Glutamatergic neuron (in vitro differentiated cells): ENCODE measurements at regions not wholly inside any gene's neighbourhood (a gene's known extent, or its start where the extent isn't known, plus 50 kb on each side); places are given as distances from the start of the nearest gene placed in this dataset.

Source experiments
- DNase-seq: peaks from one replicate; pipeline ENCODE4 v3.0.0; 2022
- H3K27ac Mint-ChIP-seq: one replicate; pipeline ENCODE4 v1.8.0; 2020; ENCODE audit warnings: mild to moderate bottlenecking, mixed read lengths, inconsistent platforms; ENCODE audit not compliant: unreplicated experiment
- H3K27me3 Mint-ChIP-seq: one replicate; pipeline ENCODE4 v1.8.0; 2020; ENCODE audit warnings: mild to moderate bottlenecking, moderate library complexity, mixed read lengths, inconsistent platforms; ENCODE audit not compliant: unreplicated experiment
- H3K36me3 Mint-ChIP-seq: one replicate; pipeline ENCODE4 v1.8.0; 2020; ENCODE audit warnings: mild to moderate bottlenecking, mixed read lengths, inconsistent platforms; ENCODE audit not compliant: unreplicated experiment
- H3K4me1 Mint-ChIP-seq: one replicate; pipeline ENCODE4 v1.8.0; 2020; ENCODE audit warnings: mild to moderate bottlenecking, low read depth, mixed read lengths, inconsistent platforms; ENCODE audit not compliant: unreplicated experiment
- H3K4me3 Mint-ChIP-seq: one replicate; pipeline ENCODE4 v1.8.0; 2020; ENCODE audit warnings: mild to moderate bottlenecking, mixed read lengths, inconsistent platforms; ENCODE audit not compliant: unreplicated experiment
- H3K9me3 Mint-ChIP-seq: one replicate; pipeline ENCODE4 v1.8.0; 2020; ENCODE audit warnings: mild to moderate bottlenecking, moderate library complexity, mixed read lengths, inconsistent platforms; ENCODE audit not compliant: unreplicated experiment
- TF ChIP-seq, protein P1 (sequence below): fragments of 200-600 bp; sonication (generic); IDR thresholded peaks from one replicate; pipeline ENCODE4 v1.5.0; 2021; ENCODE audit not compliant: partially characterized antibody, unreplicated experiment

DNA sequence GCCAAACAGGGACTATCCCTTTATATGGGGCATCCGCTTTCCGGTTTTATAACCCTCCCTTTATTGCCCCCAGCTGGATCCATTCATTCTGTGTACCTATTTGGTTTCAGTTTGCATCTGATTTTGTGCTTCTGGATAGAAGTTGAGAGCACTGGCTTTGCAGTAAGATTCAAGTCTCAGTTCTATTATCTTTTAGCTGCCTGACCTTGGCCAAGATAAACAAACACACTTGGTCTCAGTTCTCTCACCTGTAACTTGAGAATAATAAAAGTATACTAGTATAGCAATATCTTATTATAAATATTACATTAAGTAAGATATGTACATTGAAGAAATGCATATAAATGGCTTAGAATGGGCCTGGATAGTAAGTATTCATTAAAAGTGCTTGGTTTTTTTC is 182.4 kb upstream of the TSHZ2 start:
- H3K4me1 Mint-ChIP-seq: no peaks in the 10 kb centered on the region
- no peaks in the 10 kb centered on the region for H3K9me3 Mint-ChIP-seq
- no peaks in the 10 kb centered on the region for H3K27me3 Mint-ChIP-seq
- no peaks in the 10 kb centered on the region for H3K36me3 Mint-ChIP-seq
- no peak overlapping the region for H3K4me3 Mint-ChIP-seq
- no peak for DNase-seq
- TF ChIP-seq, protein P1, sequence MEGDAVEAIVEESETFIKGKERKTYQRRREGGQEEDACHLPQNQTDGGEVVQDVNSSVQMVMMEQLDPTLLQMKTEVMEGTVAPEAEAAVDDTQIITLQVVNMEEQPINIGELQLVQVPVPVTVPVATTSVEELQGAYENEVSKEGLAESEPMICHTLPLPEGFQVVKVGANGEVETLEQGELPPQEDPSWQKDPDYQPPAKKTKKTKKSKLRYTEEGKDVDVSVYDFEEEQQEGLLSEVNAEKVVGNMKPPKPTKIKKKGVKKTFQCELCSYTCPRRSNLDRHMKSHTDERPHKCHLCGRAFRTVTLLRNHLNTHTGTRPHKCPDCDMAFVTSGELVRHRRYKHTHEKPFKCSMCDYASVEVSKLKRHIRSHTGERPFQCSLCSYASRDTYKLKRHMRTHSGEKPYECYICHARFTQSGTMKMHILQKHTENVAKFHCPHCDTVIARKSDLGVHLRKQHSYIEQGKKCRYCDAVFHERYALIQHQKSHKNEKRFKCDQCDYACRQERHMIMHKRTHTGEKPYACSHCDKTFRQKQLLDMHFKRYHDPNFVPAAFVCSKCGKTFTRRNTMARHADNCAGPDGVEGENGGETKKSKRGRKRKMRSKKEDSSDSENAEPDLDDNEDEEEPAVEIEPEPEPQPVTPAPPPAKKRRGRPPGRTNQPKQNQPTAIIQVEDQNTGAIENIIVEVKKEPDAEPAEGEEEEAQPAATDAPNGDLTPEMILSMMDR: no peak
- H3K27ac Mint-ChIP-seq: no peak overlapping the region

DNA sequence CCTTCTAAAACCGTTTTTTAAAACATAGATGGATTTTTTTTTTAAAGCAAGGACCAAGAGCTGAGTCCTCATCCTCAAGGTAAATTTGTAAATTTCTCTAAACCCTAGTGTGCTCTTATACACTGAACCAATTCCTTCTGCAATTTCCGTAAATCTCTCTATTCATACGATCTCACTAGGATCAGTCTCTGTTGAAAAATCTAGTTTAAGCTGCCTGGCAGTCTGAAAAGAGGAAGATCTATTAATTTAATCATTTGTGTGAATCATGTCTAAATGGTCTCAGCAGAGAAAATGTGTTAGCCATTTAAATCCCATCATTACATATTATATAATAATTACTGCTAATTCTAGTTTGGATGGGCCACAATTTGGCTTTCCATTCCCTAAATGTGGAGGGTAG is 184.2 kb upstream of the TSHZ2 start:
- no peak overlapping the region for H3K4me3 Mint-ChIP-seq
- H3K27ac Mint-ChIP-seq: no peak overlapping the region
- no peaks in the 10 kb centered on the region for H3K4me1 Mint-ChIP-seq
- no peaks in the 10 kb centered on the region for H3K36me3 Mint-ChIP-seq
- H3K27me3 Mint-ChIP-seq: no peaks in the 10 kb centered on the region
- DNase-seq: no peak
- TF ChIP-seq, protein P1: no peak
- no peaks in the 10 kb centered on the region for H3K9me3 Mint-ChIP-seq

GRCh38 chr20:52787216-52787615 is 184.9 kb upstream of the TSHZ2 start:
- TF ChIP-seq, protein P1: no peak
- H3K4me3 Mint-ChIP-seq: no peak overlapping the region
- no peaks in the 10 kb centered on the region for H3K9me3 Mint-ChIP-seq
- no peaks in the 10 kb centered on the region for H3K36me3 Mint-ChIP-seq
- H3K27me3 Mint-ChIP-seq: no peaks in the 10 kb centered on the region
- no peaks in the 10 kb centered on the region for H3K4me1 Mint-ChIP-seq
- DNase-seq: no peak
- H3K27ac Mint-ChIP-seq: no peak overlapping the region

GRCh38 chr20:52785679-52786078 is 186.5 kb upstream of the TSHZ2 start:
- Mint-ChIP-seq H3K36me3 (no peaks in the 10 kb centered on the region), H3K27ac (no peak overlapping the region), H3K9me3 (no peaks in the 10 kb centered on the region), H3K27me3 (no peaks in the 10 kb centered on the region), H3K4me1 (no peaks in the 10 kb centered on the region), H3K4me3 (no peak overlapping the region)
- TF ChIP-seq, protein P1: no peak
- no peak for DNase-seq

DNA sequence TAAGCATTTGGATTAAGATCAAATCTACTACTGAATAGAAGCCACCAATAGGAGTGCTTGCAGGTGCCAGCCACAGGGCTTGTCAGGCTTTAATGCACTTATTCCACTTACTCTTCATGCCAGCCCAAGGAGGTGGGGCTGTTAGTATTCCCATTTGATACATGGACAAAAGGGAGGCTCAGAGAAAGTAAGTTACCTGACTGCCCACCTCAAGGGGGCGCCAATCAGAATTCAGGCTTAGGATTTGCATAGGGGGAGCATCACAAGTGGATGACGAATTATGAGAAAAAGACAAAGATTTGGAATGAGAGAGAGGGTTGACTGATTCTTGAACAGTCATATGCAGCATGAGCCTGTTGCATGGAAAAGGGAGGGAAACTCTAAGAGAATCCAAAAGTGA is 188.4 kb upstream of the TSHZ2 start:
- TF ChIP-seq, protein P1: peak; percentile 63
- no peak overlapping the region for H3K27ac Mint-ChIP-seq
- no peaks in the 10 kb centered on the region for H3K36me3 Mint-ChIP-seq
- peaks cover 2% of the 10 kb centered on the region for H3K27me3 Mint-ChIP-seq
- no peak overlapping the region for H3K4me3 Mint-ChIP-seq
- no peaks in the 10 kb centered on the region for H3K4me1 Mint-ChIP-seq
- peak; percentile 43 for DNase-seq
- no peaks in the 10 kb centered on the region for H3K9me3 Mint-ChIP-seq
